Astrocyte of the hippocampus (primary cell): ENCODE measurements at regions not wholly inside any gene's neighbourhood (a gene's known extent, or its start where the extent isn't known, plus 50 kb on each side); places are given as distances from the start of the nearest gene placed in this dataset.
A peak's percentile ranks its signal among the peaks of the same experiment; 100 is the strongest.

Experiments used
- DNase-seq: peaks from one replicate; pipeline ENCODE4 v3.0.0; 2011; ENCODE audit warnings: low read depth, low spot score

DNA sequence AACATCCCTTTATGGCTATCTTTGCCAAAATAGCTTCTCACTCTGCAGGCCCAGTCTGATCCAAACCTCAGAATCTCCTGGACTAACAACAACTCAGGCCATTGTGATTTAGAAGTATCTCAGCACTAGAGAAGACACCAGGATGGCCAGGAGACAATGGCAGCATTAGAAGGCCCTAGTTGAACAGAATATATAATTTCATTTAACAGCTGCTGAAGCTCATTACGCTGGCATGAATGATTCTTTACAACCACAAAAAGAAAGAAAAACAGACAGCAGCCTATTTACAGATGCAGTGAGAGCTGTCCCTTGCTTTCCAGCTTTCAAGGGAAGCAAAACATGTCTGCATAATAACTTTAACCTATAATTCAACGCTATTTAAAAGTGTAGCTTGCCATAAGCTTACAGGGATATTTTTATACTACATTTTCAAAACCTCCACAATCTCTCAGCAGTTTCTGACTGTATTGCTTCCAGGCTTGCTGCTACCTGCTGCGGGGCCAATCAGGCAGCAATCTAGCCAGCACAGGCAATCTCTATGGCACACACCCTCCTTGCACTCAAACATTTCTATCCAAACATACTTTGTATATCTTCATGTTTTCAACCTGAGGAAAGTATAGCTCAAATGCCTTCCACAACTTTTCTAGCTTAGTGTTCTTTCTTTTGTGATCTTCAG is 107.3 kb downstream of the OGFRL1 start:
- DNase-seq = no peak

DNA sequence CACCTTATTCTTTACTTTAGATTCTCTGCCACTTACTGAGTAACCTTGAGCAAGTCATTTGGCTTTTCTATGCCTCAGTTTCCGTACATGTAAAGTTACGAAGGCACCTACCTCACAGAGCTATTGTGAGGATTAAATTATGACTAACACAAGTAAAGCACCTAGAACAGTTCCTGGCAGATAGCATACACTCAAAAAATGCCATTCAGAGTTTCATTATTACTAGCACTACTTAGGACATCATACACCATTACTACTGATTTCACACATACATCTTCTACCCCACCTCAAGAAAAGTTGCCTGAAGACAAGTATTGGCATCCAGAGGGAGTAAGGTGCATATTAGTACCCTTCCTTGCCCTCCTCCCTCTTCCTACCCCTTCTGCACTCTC is 107.8 kb downstream of the OGFRL1 start:
- no peak for DNase-seq

DNA sequence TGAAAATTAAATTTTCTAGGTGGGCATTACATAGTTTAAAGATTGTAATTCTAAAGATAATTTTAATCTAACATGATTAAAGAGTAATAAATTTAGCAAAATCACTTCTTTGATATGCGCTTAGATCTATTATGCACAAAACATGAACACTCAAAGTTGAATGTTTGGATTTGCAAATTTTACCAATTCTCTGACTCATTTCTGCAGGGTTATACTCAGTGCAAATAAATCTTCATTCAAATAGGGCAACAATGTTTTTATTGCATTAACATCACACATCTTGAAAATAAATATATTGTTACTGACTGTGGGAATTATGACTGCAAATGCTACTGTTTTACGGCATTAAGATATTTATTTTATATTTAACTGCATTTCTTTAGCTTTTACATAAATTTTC is 110.7 kb downstream of the OGFRL1 start:
- DNase-seq = no peak

DNA sequence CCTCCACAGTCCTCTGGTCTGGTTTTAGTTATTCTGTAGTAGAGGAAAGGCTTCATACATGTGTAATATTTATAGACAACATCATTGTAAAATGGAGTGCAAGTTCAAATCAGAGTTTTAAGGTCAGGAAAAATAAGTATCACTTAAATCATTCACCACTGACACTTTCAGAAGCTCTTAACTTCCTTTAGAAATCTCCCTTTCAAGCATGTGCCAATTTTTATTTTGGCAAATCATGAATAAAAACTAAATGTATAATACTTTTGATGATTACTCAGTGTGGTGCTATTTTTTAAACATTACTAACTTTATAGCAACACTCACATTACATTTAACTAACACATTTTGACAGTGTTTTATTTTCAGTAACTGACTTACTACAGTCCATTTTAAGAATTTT is 112.2 kb downstream of the OGFRL1 start:
- no peak for DNase-seq

DNA sequence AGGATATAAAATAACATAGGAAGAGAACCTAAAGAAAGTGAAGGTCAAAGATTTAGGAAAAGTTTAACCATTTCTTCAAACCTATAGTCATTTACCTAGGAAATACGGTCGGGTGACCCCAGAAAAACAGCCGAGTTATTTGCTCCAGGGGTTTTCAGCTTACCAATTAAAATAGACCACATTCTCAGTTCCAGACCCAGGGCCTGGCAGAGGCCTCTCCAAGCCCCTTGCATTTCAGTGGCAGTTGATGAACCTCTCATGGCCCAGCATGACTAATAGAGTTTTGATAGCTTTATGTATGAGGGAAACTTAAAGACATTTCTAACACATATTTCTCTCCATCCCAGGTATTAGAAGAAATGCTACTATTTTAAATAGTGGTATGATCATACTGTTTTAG is 113.5 kb downstream of the OGFRL1 start:
- no peak for DNase-seq

DNA sequence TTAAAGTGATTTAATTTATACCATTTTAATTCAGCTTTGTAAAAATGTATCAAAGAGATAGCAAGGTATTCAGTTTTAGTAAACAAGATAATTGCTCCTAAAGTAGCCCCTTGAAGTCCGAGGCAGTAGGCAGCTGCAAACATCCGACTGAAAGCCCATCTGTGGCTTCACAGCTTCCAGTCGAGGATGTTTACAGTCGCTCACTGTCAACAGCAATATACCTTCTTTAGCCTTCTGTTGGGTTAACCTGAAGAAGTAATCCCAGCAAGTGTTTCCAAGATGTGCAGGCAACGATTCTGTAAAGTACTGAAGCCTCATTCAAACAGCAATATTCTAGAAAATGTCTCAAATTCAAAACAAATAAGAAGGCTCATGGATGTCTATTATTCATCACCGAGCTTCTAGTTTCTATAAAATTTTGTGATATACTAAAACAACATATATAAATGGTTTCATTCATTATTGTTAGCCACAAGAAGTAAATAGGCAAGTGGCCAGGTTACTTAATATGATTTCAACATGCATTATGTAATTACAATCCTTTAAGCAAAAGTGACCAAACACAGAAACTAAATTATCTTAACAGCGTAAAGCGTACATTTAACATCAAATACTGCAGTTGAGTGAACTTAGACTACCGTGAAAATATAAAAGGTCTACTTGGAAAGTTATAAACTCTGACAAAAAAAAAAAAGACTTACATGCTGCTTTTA is 115.0 kb downstream of the OGFRL1 start:
- DNase-seq = no peak

DNA sequence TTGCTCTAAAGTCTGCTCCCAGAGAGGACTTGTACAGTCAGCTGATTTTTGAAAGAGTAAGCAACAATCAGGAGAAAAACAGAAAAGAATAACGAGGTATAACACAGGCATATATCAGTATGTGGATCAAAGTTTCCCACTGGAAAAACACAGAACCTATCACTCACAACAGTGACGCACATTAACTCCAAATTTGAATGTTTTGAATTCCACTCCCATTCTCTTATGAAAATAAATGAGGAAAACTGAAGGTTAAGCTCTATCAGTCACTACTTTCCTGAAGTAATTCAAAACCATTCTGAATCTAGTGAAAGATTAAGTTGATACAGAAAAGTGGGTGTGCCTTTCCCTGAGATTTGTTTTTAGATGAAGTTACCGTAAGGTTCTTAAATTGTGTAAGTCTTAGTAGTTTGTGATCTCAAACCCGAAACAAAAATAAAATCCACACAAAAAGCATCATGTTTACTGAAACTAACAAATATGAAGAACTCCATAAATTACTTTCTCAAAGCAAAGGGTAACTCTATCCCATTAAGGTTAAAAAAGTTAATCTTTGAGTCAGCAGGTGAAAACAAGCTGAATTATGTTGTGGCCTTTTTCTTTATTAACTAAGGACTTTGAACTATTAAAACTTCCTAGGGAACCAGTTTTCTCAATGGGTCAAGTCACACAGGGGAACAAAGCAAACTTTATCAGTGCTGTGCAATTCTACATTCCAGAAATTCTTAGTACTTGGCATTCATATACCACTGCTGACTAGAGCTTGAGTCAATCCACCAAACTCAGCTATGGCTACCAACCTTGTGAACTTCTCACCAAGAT is 115.7 kb downstream of the OGFRL1 start:
- DNase-seq = peak; percentile 91

DNA sequence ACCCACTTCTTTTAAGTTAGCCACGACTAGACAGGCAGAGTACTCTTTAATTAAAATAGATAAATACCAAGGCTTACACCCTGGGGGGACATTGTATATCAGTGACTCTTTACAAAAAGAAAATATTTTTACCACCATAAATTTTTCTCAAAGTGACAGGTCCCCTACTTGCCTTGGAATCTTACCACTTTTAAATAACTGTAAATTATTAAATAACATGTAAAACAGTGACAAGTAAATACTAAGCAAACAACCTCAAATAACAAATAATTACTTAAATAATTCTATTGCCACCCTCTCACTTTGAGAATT is 116.3 kb downstream of the OGFRL1 start:
- no peak for DNase-seq

DNA sequence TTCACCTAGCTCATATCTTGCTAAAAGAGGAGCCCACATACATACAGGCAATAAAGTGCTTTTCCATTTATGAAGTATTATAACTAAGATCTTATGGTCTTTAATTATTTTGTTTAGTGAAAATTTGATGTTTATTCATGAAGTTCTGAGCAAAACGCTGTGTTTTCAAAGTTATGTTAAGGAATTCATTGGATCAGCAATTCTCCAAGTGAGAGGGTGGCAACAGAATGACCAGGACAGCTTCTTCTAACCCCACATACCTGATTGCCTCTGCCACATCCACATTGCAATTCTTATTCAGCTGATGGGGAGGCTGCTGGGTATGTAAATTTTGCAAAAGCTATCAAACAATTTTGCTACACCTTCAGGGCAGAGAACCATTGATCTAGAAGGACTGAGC is 116.8 kb downstream of the OGFRL1 start:
- DNase-seq = no peak

DNA sequence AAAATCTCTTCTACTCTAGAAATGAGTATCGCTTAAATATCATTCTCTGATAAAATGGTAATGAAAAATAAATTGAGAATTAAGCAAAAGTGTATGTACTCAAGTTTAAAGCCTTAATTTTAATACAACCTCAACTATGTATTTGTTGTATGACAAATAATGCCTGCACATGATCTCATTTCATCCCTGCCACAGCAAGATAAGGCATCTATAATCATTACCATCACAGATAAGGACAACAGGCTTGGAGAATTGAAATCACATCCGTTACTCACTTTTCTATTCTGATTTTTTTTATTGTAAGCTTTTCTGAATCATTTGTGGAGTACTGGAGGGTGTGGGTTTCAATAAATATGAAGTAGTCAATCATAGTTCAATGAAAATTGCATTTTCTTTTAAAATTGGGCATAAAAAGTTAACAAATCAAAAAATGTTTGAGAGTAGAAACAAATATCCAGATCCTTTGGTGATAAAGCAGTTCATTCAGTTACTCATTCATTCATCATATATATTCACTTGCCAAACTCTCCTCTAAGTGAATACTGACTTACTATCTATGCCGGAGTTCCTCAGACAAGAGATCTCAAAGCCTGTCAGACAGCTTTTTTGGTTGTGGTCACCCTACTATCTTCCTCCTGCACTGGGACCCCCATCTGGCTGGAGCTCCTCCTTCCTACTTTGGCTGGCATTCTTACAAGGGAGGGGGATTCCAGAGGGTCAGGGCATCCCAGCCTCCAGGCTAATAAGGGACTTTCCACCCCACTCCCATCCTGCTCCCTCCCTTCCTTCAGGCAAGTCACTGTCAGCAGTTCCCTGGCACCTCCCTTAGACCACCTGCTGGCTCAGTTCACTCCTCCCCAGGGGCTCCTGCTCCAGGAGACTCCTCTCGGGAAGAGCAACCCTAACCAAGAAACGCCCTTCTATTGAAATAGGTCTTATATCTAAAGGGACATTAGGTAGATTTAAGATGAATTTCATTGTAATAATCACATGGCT is 118.6 kb downstream of the OGFRL1 start:
- no peak for DNase-seq

DNA sequence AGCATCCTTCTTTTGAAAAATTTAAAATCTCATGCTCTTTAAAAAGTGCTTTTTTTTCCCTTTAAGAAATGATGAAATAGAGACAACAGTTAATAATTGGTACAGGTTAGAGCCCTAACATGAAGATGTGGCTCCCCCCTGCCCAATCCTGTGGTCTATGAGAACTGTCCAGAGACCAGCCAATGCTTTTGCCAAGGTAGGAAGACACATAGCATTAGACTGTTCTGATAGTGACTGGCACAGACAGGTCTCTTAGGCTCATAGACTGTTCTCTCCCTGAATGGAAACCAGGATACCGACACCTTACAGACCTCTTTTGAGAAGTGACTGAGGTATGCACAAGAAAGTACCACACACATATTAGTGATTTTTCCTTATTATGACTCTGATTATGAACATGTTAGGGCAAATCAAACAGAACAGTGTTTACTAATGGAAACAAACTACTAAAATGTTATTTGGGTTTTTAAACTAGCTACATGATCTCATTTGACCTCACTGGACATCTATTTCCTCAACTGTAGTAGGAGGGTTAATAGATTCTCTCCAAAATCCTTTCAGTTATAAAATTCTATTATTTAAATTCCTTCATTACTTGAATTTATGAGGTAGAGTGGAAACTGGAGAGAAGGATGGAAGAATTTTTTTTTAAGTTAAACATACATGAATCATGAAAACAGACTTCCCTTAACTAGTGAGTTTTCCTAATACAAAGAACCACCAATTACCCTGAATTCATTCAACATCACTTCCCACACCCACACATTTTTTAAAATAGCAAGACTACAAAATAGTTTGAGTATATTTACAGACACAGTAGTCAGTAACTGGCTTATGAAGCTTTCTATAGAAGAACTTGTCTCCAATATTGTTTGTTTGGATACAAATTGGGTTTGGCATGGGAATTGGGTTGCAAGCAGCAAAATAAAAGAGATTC is 120.4 kb downstream of the OGFRL1 start:
- DNase-seq = no peak

DNA sequence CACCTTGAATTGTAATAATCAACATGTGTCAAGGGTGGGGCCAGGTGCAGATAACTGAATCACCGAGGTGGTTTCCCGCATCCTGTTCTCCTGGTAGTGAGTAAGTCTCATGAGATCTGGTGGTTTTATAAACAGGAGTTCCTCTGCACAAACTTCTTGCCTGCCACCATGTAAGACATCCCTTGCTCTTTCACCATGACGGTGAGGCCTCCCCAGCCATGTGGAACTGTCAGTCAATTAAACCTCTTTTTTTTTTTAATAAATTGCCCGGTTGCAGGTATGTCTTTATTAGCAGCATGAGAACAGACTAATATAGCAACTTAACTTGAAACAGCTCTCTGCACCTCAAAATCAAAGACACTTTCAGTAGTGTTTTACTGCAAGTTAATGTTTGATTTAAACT is 121.6 kb downstream of the OGFRL1 start:
- no peak for DNase-seq

DNA sequence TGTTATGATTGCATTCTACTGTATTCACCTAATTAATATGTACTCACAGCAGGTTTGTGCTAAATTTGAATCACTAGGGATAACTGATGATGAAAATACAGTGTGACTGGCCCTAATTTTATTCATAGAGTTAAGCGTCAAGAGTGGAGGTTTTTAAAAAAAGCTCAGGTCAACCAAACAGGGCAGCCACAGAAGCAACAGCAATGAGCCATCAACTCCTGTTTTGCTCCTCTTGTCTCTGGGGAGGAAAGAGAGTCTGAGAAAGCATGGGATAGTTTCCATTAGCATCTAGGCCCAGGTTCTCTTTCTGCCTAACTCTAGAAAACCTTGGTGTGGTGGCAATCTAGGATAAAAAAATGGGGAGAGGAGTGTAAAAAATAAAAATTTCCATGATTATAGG is 122.1 kb downstream of the OGFRL1 start:
- DNase-seq = no peak

DNA sequence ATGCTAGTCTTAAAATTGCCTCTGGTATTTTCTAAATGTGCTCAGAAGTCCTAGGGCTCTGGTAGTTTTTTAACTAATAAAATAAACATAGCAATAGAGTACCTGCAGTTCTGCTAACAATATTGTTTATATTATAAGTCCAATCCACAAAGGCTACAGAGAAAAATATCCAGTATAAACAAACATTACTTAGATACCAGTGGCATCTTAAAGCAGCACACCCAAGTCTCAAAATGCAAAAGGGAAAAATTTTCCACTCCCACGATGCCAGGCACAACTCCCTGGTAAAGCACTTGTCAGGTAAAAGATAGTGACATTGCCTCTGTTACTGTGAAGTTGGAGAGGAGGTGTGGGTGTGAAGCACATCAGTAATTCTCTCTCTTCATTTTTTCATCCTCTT is 123.3 kb downstream of the OGFRL1 start:
- no peak for DNase-seq

DNA sequence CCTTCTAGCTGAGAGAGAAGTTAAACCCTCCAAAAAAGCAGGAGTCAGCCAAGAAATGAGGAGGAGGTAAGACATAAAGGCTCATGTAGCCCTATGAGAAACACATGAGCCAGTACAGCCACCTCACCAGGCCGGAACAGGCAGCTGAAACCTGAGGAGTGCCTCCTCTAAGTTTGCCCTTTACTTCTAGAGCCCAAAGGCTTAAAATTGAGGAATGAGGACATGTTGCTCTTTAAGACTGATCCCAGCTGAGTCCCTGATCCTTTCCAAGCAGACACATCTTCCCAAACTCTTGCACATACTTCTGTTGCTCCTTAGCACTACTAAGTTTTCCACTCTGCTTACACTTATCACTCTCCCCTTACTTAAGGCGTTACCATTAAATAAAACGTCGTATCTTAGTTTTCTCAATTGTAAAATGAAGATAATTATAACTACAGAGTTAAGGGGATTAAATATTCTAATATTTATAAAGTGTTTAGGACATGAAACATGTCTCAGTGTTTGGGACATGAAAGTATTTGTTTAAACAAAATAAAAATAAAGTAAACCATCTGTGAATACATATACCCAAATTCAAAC is 124.0 kb downstream of the OGFRL1 start:
- no peak for DNase-seq

DNA sequence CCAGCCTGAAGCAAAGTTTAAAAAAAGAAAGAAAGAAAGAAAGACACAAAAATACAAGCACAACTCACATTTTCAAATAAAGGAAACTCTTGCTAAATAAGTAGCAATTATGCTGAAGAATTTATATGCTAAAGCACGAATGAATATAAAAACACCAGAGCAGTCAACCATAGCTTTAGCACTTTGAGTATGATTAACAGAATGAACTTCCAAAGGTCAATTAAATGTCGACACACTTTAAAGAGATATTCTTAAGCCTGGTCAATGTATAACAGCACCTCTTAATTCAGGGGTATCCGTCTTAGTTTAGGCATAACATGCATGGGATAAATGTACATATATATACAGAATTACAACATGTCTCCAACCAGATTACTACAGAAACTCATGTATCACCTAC is 125.9 kb downstream of the OGFRL1 start:
- DNase-seq = no peak

DNA sequence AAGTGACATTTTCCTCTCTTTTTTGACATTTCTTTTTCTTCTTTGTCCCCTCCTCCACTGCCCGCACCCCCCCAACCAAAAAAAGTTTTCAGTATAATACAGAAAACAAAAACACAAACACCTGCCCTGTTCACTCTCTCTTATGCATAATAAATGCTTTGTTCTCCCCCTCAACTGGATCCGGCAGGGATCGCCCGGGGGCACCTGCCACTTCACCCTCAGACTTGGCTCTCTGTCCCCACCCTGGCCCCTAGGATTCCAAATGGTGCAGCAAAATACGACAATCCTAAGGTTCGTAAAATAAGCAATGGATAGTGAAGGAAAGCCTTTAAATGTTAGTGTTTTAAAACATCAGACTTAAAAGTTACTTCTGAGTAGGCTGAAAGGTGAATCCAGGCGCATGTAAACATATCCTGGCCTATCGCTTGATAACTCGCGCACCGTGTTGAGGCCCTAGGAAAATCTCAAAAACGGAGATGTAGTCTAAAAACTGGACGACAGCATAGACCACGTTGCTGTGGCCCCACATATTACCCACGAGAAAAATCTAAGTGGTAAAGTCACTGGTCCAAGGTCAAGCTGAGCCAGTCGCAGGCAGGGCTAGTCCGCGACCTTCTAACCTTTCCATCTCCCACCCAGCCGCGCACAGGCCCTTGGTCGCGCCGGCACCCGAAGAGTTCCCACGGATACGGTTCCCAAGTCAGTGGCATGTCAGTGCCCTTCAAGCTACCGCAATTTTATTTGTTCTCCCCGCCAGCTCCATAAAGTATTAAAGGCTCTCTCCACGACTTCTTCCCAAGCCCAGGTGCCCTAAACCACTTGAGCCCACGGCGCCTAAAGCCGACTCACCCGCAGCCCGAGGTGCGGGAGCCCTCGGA is 130.8 kb downstream of the OGFRL1 start:
- DNase-seq = peak; percentile 49

DNA sequence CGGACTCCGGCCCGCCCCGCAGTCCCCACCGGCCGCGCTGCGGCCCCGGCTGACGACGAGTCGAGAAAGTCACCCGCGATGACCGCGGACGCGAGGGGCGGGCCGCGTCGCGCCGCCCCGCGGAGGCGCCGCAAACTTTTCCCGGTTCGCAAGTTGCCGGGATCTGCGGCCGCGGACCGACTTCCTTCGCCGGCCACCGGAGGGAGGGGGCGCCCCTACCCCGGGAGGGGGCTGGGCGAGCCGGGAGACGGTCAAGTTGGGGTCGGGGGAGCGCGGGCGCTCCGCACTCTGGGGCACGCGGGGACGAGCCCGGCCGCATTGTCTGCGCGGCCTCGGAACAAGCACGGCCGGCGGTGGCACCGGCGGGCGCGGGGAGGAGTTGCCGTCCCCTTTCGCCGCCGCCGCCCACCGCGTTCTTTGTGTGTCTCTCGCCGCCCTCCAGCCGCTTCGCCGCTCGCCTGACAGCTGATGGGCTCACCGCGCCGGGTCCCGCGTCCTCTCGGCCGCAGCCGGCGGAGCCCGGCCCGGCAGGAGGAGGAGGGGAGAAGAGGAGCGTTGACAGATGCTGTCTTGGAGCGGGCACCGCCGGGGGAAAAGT is 131.6 kb downstream of the OGFRL1 start:
- peak; percentile 76 for DNase-seq
